ENCODE measurements at regions not wholly inside any gene's neighbourhood (a gene's known extent, or its start where the extent isn't known, plus 50 kb on each side); places are given as distances from the start of the nearest gene placed in this dataset.
"Not testable (repeated sequence)": the region's sequence is repeated elsewhere in the genome, so short reads cannot be mapped to it uniquely, and the experiment has no call there.

GRCh38 chr6:82551831-82552230 is 188.2 kb downstream of the TPBG start:
- no peak for DNase-seq
- Mint-ChIP-seq H3K27me3 (ENCODE audit: unreplicated experiment) (no peaks in the 10 kb centered on the region), H3K36me3 (ENCODE audit: unreplicated experiment) (no peaks in the 10 kb centered on the region), H3K4me3 (ENCODE audit: unreplicated experiment) (no peak overlapping the region), H3K4me1 (ENCODE audit: low read depth, unreplicated experiment) (no peaks in the 10 kb centered on the region), H3K27ac (ENCODE audit: unreplicated experiment) (no peak overlapping the region), H3K9me3 (ENCODE audit: unreplicated experiment) (no peaks in the 10 kb centered on the region)
- TF ChIP-seq CTCF (IDR thresholded peaks at IDR 0.05; ENCODE audit: partially characterized antibody, unreplicated experiment): no peak

- Mint-ChIP-seq H3K4me3 (ENCODE audit: unreplicated experiment) (no peak overlapping the region), H3K27me3 (ENCODE audit: unreplicated experiment) (peaks cover 1% of the 10 kb centered on the region), H3K9me3 (ENCODE audit: unreplicated experiment) (no peaks in the 10 kb centered on the region), H3K4me1 (ENCODE audit: low read depth, unreplicated experiment) (no peaks in the 10 kb centered on the region), H3K36me3 (ENCODE audit: unreplicated experiment) (peaks cover 4% of the 10 kb centered on the region), H3K27ac (ENCODE audit: unreplicated experiment) (no peak overlapping the region)
- no peak for DNase-seq
- TF ChIP-seq CTCF (IDR thresholded peaks at IDR 0.05; ENCODE audit: partially characterized antibody, unreplicated experiment): no peak
Observed at GRCh38 chr6:82553863-82554531, 190.4 kb downstream of the TPBG start.

- H3K36me3 Mint-ChIP-seq (ENCODE audit: unreplicated experiment): peaks cover 4% of the 10 kb centered on the region
- H3K27ac Mint-ChIP-seq (ENCODE audit: unreplicated experiment): no peak overlapping the region
- no peak for DNase-seq
- no peaks in the 10 kb centered on the region for H3K4me1 Mint-ChIP-seq (ENCODE audit: low read depth, unreplicated experiment)
- no peak for TF ChIP-seq CTCF (IDR thresholded peaks at IDR 0.05; ENCODE audit: partially characterized antibody, unreplicated experiment)
- H3K4me3 Mint-ChIP-seq (ENCODE audit: unreplicated experiment): no peak overlapping the region
- peaks cover 1% of the 10 kb centered on the region for H3K27me3 Mint-ChIP-seq (ENCODE audit: unreplicated experiment)
- no peaks in the 10 kb centered on the region for H3K9me3 Mint-ChIP-seq (ENCODE audit: unreplicated experiment)
Observed at GRCh38 chr6:82554666-82555065, 191.0 kb downstream of the TPBG start.

- no peak for DNase-seq
- H3K36me3 Mint-ChIP-seq (ENCODE audit: unreplicated experiment): peaks cover 4% of the 10 kb centered on the region
- no peak for TF ChIP-seq CTCF (IDR thresholded peaks at IDR 0.05; ENCODE audit: partially characterized antibody, unreplicated experiment)
- no peak overlapping the region for H3K27ac Mint-ChIP-seq (ENCODE audit: unreplicated experiment)
- H3K9me3 Mint-ChIP-seq (ENCODE audit: unreplicated experiment): no peaks in the 10 kb centered on the region
- peaks cover 1% of the 10 kb centered on the region for H3K27me3 Mint-ChIP-seq (ENCODE audit: unreplicated experiment)
- H3K4me3 Mint-ChIP-seq (ENCODE audit: unreplicated experiment): no peak overlapping the region
- no peaks in the 10 kb centered on the region for H3K4me1 Mint-ChIP-seq (ENCODE audit: low read depth, unreplicated experiment)
Observed at GRCh38 chr6:82555801-82556200, 192.2 kb downstream of the TPBG start.

- H3K27me3 Mint-ChIP-seq (ENCODE audit: unreplicated experiment); H3K4me1 Mint-ChIP-seq (ENCODE audit: low read depth, unreplicated experiment); H3K27ac Mint-ChIP-seq (ENCODE audit: unreplicated experiment); H3K36me3 Mint-ChIP-seq (ENCODE audit: unreplicated experiment); DNase-seq; H3K4me3 Mint-ChIP-seq (ENCODE audit: unreplicated experiment); H3K9me3 Mint-ChIP-seq (ENCODE audit: unreplicated experiment): not testable (repeated sequence)
Observed at GRCh38 chr6:82558531-82558930, 194.9 kb downstream of the TPBG start.
